Nephron progenitor cell (in vitro differentiated cells): ENCODE measurements at regions not wholly inside any gene's neighbourhood (a gene's known extent, or its start where the extent isn't known, plus 50 kb on each side); places are given as distances from the start of the nearest gene placed in this dataset.

Experiments used
- DNase-seq: peaks from one replicate; pipeline ENCODE4 v3.0.0; 2021
- H3K27ac Mint-ChIP-seq: 2 replicates; pipeline ENCODE4 v1.8.0; 2021; ENCODE audit warnings: mild to moderate bottlenecking, moderate library complexity, mixed read lengths
- H3K27me3 Mint-ChIP-seq: 2 replicates; pipeline ENCODE4 v1.8.0; 2021; ENCODE audit warnings: mild to moderate bottlenecking, low read depth, mixed read lengths; ENCODE audit not compliant: poor library complexity
- H3K36me3 Mint-ChIP-seq: 2 replicates; pipeline ENCODE4 v1.8.0; 2021; ENCODE audit warnings: low read depth, mixed read lengths
- H3K4me1 Mint-ChIP-seq: 2 replicates; pipeline ENCODE4 v1.8.0; 2021; ENCODE audit warnings: mixed read lengths
- H3K4me3 Mint-ChIP-seq: 2 replicates; pipeline ENCODE4 v1.8.0; 2021; ENCODE audit warnings: mild to moderate bottlenecking, moderate library complexity, mixed read lengths
- H3K9me3 Mint-ChIP-seq: 2 replicates; pipeline ENCODE4 v1.8.0; 2021; ENCODE audit warnings: mild to moderate bottlenecking, moderate library complexity, mixed read lengths
- CTCF ChIP-seq: fragments of 200-600 bp; sonication (generic); IDR thresholded peaks from 2 replicates; pipeline ENCODE4 v1.5.0; 2021; ENCODE audit warnings: antibody characterized with exemption

- Mint-ChIP-seq H3K4me3 (no peak overlapping the region), H3K27me3 (no peaks in the 10 kb centered on the region), H3K9me3 (no peaks in the 10 kb centered on the region), H3K4me1 (no peaks in the 10 kb centered on the region), H3K36me3 (no peaks in the 10 kb centered on the region), H3K27ac (no peak overlapping the region)
- no peak for TF ChIP-seq CTCF
- DNase-seq, result no peak
Observed at GRCh38 chr4:43380093-43380492, 487.6 kb downstream of the GRXCR1 start.

- no peak for TF ChIP-seq CTCF
- no peaks in the 10 kb centered on the region for H3K27me3 Mint-ChIP-seq
Observed at GRCh38 chr4:43391069-43391468, 498.6 kb downstream of the GRXCR1 start.

DNA sequence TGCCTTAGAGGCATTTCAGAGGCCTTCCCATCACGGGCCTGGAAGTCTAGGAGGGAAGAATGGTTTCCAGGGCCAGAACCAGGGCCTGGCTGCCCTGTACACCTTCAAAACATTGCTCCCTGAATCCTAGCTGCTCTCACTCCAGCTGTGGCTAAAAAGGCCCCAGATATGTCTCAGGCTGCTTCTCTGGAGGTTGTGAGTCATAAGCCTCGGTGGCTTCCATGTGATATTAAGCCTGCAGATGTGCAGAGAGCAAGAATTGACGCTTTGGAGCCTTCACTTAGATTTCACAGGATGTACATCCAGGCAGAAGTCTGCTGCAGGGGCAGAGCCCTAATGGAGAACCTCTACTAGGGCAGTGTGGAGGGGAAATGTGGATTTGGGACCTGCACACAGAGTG is 502.5 kb downstream of the GRXCR1 start:
- no peak for DNase-seq

More at GRCh38 chr4:43391069-43391468, 498.6 kb downstream of the GRXCR1 start:
- H3K4me1 Mint-ChIP-seq, result no peaks in the 10 kb centered on the region
- no peaks in the 10 kb centered on the region for H3K9me3 Mint-ChIP-seq
- H3K36me3 Mint-ChIP-seq, result no peaks in the 10 kb centered on the region
- H3K4me3 Mint-ChIP-seq, result no peak overlapping the region
- no peak overlapping the region for H3K27ac Mint-ChIP-seq
- no peak for DNase-seq

GRCh38 chr4:43399726-43400125 is 507.2 kb downstream of the GRXCR1 start:
- no peak for DNase-seq
- H3K4me3 Mint-ChIP-seq, result no peak overlapping the region
- TF ChIP-seq CTCF, result no peak

More for the DNA sequence above, 502.5 kb downstream of the GRXCR1 start:
- Mint-ChIP-seq H3K9me3 (peaks cover 4% of the 10 kb centered on the region), H3K4me3 (no peak overlapping the region), H3K27ac (no peak overlapping the region), H3K36me3 (no peaks in the 10 kb centered on the region), H3K27me3 (no peaks in the 10 kb centered on the region), H3K4me1 (no peaks in the 10 kb centered on the region)
- no peak for TF ChIP-seq CTCF

DNA sequence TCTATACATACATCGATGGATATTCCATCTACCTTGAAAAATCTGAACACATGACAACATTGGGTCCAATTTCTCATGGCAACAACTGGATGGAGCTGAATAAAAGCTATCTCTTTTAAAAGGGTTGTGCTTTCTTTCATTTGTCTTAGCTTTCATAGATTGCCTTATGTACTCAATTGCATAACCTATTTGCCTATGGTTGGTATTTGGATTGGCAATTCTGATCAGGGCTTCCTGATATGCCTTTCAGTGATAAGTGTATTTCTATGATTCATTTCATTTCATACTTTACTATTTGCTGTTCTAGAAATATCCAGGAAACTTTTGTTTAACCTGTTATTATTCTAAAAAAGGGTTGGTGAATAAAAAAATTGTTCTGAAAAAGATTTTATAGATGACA is 509.9 kb downstream of the GRXCR1 start:
- no peak for TF ChIP-seq CTCF
- no peaks in the 10 kb centered on the region for H3K36me3 Mint-ChIP-seq
- H3K9me3 Mint-ChIP-seq, result peaks cover 22% of the 10 kb centered on the region
- no peak overlapping the region for H3K27ac Mint-ChIP-seq
- DNase-seq, result no peak
- H3K27me3 Mint-ChIP-seq, result peaks cover 5% of the 10 kb centered on the region
- no peak overlapping the region for H3K4me3 Mint-ChIP-seq
- H3K4me1 Mint-ChIP-seq, result no peaks in the 10 kb centered on the region

More at GRCh38 chr4:43399726-43400125, 507.2 kb downstream of the GRXCR1 start:
- Mint-ChIP-seq H3K27ac (no peak overlapping the region), H3K4me1 (no peaks in the 10 kb centered on the region), H3K9me3 (peaks cover 6% of the 10 kb centered on the region), H3K27me3 (no peaks in the 10 kb centered on the region), H3K36me3 (no peaks in the 10 kb centered on the region)

DNA sequence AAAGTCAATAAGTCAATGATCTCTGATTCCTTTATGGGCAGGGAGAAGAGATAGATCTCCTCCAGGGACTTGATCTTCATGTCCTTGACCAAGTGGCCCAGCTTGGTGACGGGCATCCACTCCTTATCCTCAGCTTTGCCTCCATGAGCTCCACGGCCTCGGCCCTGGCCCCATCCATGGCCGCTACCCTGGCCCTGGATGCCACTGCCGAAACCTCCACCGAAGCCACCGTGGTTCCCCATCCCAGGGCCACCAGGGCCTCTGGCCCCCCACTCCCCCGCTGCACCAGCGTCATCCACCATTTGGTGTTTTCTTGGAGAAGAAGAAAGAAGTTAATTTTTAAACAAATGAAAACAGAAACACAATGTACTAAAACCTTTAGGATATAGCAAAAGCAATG is 518.1 kb downstream of the GRXCR1 start:
- no peak overlapping the region for H3K27ac Mint-ChIP-seq
- peaks cover 3% of the 10 kb centered on the region for H3K27me3 Mint-ChIP-seq
- H3K4me1 Mint-ChIP-seq, result no peaks in the 10 kb centered on the region
- no peak for TF ChIP-seq CTCF
- H3K4me3 Mint-ChIP-seq, result no peak overlapping the region
- no peak for DNase-seq
- no peaks in the 10 kb centered on the region for H3K36me3 Mint-ChIP-seq
- peaks cover 31% of the 10 kb centered on the region for H3K9me3 Mint-ChIP-seq
